Fibroblast of the aortic adventitia (primary cell): ENCODE measurements at regions not wholly inside any gene's neighbourhood (a gene's known extent, or its start where the extent isn't known, plus 50 kb on each side); places are given as distances from the start of the nearest gene placed in this dataset.
A peak's percentile ranks its signal among the peaks of the same experiment; 100 is the strongest.
"Not testable (repeated sequence)": the region's sequence is repeated elsewhere in the genome, so short reads cannot be mapped to it uniquely, and the experiment has no call there.

ENCODE experiments used
- DNase-seq: peaks from one replicate; pipeline ENCODE4 v3.0.0-alpha.2; 2010; ENCODE audit warnings: low read depth
- H3K4me3 ChIP-seq: 2 replicates; pipeline ENCODE4 v1.5.1; 2011; ENCODE audit warnings: low read depth, mild to moderate bottlenecking, control low read depth, low read length, moderate library complexity
- CTCF ChIP-seq: IDR thresholded peaks from 2 replicates; pipeline ENCODE4 v1.5.1; 2011; ENCODE audit warnings: mild to moderate bottlenecking, low read length, control low read depth, inconsistent platforms; ENCODE audit not compliant: insufficient read depth

DNA sequence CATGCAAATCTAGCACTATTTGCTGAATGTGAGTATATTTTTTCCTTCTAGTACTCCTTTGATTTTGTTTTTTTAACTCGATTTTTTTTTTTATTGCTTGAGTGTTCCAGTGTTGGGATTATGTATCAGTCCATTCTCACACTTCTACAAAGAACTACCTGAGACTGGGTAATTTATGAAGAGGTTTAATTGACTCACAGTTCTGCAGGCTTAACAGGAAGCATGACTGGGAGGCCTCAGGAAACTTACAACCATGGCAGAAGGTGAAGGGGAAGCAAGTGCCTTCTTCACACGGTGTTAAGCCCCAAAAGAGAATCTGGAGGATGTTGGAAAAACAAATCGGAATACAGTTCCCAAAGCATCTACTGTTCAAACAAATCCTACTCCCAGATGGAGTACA lies 69.1 kb downstream of the ZNF518B start:
- not testable (repeated sequence) for H3K4me3 ChIP-seq

GRCh38 chr4:10385994-10386394 lies 71.2 kb downstream of the ZNF518B start:
- TF ChIP-seq CTCF, result no peak
- H3K4me3 ChIP-seq, result no peak overlapping the region
- DNase-seq, result no peak

More for the DNA sequence above, 69.1 kb downstream of the ZNF518B start:
- DNase-seq, result not testable (repeated sequence)

GRCh38 chr4:10384974-10385373 lies 72.3 kb downstream of the ZNF518B start:
- no peak for TF ChIP-seq CTCF
- H3K4me3 ChIP-seq, result no peak overlapping the region
- no peak for DNase-seq

DNA sequence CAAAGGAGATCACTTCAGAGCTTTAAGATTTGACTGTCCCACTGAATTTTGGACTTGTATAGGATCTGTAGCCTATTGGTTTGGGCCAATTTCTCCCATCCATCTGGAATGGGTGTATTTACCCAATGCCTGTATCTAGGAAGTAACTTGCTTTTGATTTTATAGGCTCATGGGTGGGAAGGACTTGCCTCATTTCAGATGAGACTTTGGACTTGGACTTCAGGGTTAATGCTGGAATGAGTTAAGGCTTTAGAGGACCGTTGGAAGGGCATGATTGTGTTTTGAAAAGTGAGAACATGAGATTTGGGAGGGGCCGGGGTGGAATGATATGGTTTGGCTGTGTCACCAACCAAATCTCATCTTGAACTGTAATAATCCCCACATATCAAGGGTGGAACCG lies 73.8 kb downstream of the ZNF518B start:
- TF ChIP-seq CTCF, result no peak
- no peak for DNase-seq
- H3K4me3 ChIP-seq, result no peak overlapping the region

- not testable (repeated sequence) for H3K4me3 ChIP-seq, DNase-seq
These were observed 75.1 kb downstream of the ZNF518B start for GRCh38 chr4:10382171-10382570.

GRCh38 chr4:10381146-10381545 lies 76.1 kb downstream of the ZNF518B start:
- no peak for DNase-seq
- no peak overlapping the region for H3K4me3 ChIP-seq
- no peak for TF ChIP-seq CTCF

DNA sequence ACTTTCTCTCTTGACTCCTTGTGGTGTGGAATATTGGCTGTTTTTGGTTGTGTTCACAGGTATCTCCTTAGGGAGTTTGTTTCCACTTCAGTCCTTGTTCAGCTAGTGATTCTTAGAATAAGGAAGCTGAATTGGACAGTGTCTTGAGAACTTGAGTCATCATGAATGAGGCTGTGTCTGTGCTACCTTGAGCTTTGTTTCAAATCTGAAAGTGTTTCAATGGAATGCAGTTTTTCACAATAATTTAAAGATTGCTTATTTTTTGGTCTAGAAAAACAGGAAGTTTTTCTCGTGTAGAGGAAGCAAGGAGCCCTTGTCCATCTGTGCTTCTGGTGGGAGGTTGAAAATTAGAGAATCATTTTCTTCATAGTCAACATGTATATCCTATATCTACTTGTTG lies 76.5 kb downstream of the ZNF518B start:
- H3K4me3 ChIP-seq, result no peak overlapping the region
- peak; percentile 24 for DNase-seq
- TF ChIP-seq CTCF, result no peak

GRCh38 chr4:10371869-10372471 lies 85.3 kb downstream of the ZNF518B start:
- H3K4me3 ChIP-seq, result no peak overlapping the region
- DNase-seq, result peak; percentile 41
- no peak for TF ChIP-seq CTCF
